SK-N-SH (cell line): ENCODE measurements at regions not wholly inside any gene's neighbourhood (a gene's known extent, or its start where the extent isn't known, plus 50 kb on each side); places are given as distances from the start of the nearest gene placed in this dataset.

Experiments
- ELF1 ChIP-seq: IDR thresholded peaks from 2 replicates; pipeline ENCODE4 v1.4.0; 2012
- SMC3 ChIP-seq: IDR thresholded peaks from 2 replicates; pipeline ENCODE4 v1.6.1; 2012; ENCODE audit warnings: low read depth, low read length, improper control_type of control experiment

DNA sequence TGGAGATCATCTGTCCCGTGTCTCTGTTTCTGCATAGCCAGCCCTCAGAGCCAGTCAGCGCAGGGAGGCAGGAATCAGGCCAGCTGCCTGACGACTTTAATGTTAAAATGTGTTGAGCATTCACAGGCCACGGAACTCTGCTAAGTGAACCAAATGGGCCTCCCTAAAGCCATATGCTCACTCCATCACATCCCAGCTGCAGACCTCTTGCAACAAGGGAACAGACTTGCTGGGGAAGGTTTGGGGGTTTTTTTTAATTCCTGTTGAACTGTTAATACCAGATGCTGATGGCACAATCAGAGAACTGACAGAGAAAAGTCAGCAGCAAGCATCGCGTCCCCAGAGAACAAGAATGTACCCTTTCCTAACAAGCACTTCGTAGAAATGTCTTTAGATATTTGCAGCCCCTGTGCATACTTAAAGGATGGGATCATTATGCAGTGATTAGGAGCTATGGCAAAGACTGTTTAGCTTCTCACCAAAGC is 900.4 kb upstream of the AUTS2 start:
- TF ChIP-seq ELF1 (no peak), SMC3 (peak; percentile 29; the same call in 1 of the 2 replicates)
